Natural killer cell (primary cell): ENCODE measurements at regions not wholly inside any gene's neighbourhood (a gene's known extent, or its start where the extent isn't known, plus 50 kb on each side); places are given as distances from the start of the nearest gene placed in this dataset.

Experiments used
- ATAC-seq, 3 donors: fragments of 150-1000 bp in 2 of 3; fragments of 200-7000 bp in 1 of 3; cut with Tn5 transposase; 1 replicate in 1 of 3; 2 replicates in 2 of 3; pipeline ENCODE4 v1.10.0; 2021; ENCODE audit warnings: mild to moderate bottlenecking in 2 of 3, moderate library complexity in 2 of 3
- DNase-seq, 2 donors: peaks; one replicate each; pipeline versions ENCODE4 v3.0.0 to v3.0.0-alpha.2; 2013 to 2021; ENCODE audit warnings: mixed read lengths in 1 of 2
- H3K27ac ChIP-seq: one replicate; pipeline ENCODE4 v1.5.1; 2013; ENCODE audit warnings: mild to moderate bottlenecking, low read length
- H3K27me3 ChIP-seq: one replicate; pipeline ENCODE4 v1.6.1; 2013; ENCODE audit warnings: low read length; ENCODE audit not compliant: control insufficient read depth, insufficient read depth
- H3K36me3 ChIP-seq: one replicate; pipeline ENCODE4 v1.6.1; 2013; ENCODE audit warnings: low read length; ENCODE audit not compliant: control insufficient read depth, insufficient read depth
- H3K4me1 ChIP-seq: one replicate; pipeline ENCODE4 v1.6.1; 2013; ENCODE audit warnings: low read length; ENCODE audit not compliant: control insufficient read depth, insufficient read depth
- H3K4me3 ChIP-seq: one replicate; pipeline ENCODE4 v1.5.1; 2013; ENCODE audit warnings: low read length
- H3K9me3 ChIP-seq: one replicate; pipeline ENCODE4 v1.6.1; 2013; ENCODE audit warnings: low read length; ENCODE audit not compliant: control insufficient read depth, insufficient read depth
- H3K27ac Mint-ChIP-seq, 2 donors: one replicate each; pipeline ENCODE4 v1.8.0; 2022; ENCODE audit warnings: mild to moderate bottlenecking in 2 of 2, mixed read lengths in 2 of 2, moderate library complexity in 1 of 2
- H3K27me3 Mint-ChIP-seq, 2 donors: one replicate each; pipeline ENCODE4 v1.8.0; 2022; ENCODE audit warnings: low read depth in 2 of 2, mixed read lengths in 2 of 2
- H3K36me3 Mint-ChIP-seq: one replicate; pipeline ENCODE4 v1.8.0; 2022; ENCODE audit warnings: mixed read lengths
- H3K4me1 Mint-ChIP-seq, 2 donors: one replicate each; pipeline ENCODE4 v1.8.0; 2022; ENCODE audit warnings: mixed read lengths in 2 of 2
- H3K4me3 Mint-ChIP-seq: one replicate; pipeline ENCODE4 v1.8.0; 2022; ENCODE audit warnings: mild to moderate bottlenecking, moderate library complexity, mixed read lengths
- H3K9me3 Mint-ChIP-seq, 2 donors: one replicate each; pipeline ENCODE4 v1.8.0; 2022; ENCODE audit warnings: mixed read lengths in 2 of 2
- CTCF ChIP-seq: fragments of 200-600 bp; IDR thresholded peaks from one replicate; pipeline ENCODE4 v1.8.0; 2022; ENCODE audit warnings: antibody characterized with exemption
- WGBS: methylation state at CpG from one replicate; pipeline ENCODE4 v1.1.7; 2013; ENCODE audit warnings: missing lambda C conversion rate; ENCODE audit not compliant: insufficient coverage; 5-methylcytosine and 5-hydroxymethylcytosine counted together
- intact Hi-C: fragments of 100-400 bp; cut with micrococcal nuclease; formaldehyde crosslinking; loops from one replicate; pipeline ENCODE4 v1.14.2; 2022

GRCh38 chr1:104868794-104869193, 1119.1 kb downstream of the AMY1C start:
- no peaks in the 10 kb centered on the region for H3K4me1 ChIP-seq
- Mint-ChIP-seq H3K27me3 (no peaks in the 10 kb centered on the region), H3K36me3 (peaks cover 14% of the 10 kb centered on the region), H3K4me1 (no peaks in the 10 kb centered on the region), H3K4me3 (no peak overlapping the region), H3K27ac (no peak overlapping the region), H3K9me3 (peaks cover 9 to 19% of the 10 kb centered on the region in 2 donors)
- DNase-seq (no peak), ATAC-seq (no peak)
- no peaks in the 10 kb centered on the region for H3K36me3 ChIP-seq
- intact Hi-C loops: no loop called here
- 84% methylated on average over 3 of the region's 4 CpGs for WGBS
- H3K9me3 ChIP-seq: no peaks in the 10 kb centered on the region
- H3K27ac ChIP-seq: no peak overlapping the region
- no peaks in the 10 kb centered on the region for H3K27me3 ChIP-seq
- H3K4me3 ChIP-seq: no peak overlapping the region
- no peak for TF ChIP-seq CTCF

GRCh38 chr1:104874044-104874443, 1124.3 kb downstream of the AMY1C start:
- Mint-ChIP-seq H3K4me3 (no peak overlapping the region), H3K27me3 (no peaks in the 10 kb centered on the region), H3K9me3 (peaks cover 6 to 18% of the 10 kb centered on the region in 2 donors), H3K27ac (no peak overlapping the region), H3K36me3 (no peaks in the 10 kb centered on the region), H3K4me1 (no peaks in the 10 kb centered on the region)
- intact Hi-C loops: no loop called here
- no peak for TF ChIP-seq CTCF
- Histone ChIP-seq H3K4me3 (no peak overlapping the region), H3K27ac (no peak overlapping the region), H3K36me3 (no peaks in the 10 kb centered on the region), H3K27me3 (no peaks in the 10 kb centered on the region), H3K9me3 (peaks cover 3% of the 10 kb centered on the region), H3K4me1 (no peaks in the 10 kb centered on the region)
- ATAC-seq: no peak
- no peak for DNase-seq
- WGBS: 16% methylated on average over 4 of the region's 6 CpGs

GRCh38 chr1:104878203-104878909, 1128.7 kb downstream of the AMY1C start:
- H3K27me3 Mint-ChIP-seq: no peaks in the 10 kb centered on the region

More at GRCh38 chr1:104878203-104878909, 1128.7 kb downstream of the AMY1C start:
- H3K4me3 ChIP-seq: no peak overlapping the region
- Mint-ChIP-seq H3K27ac (no peak overlapping the region), H3K4me1 (no peaks in the 10 kb centered on the region), H3K36me3 (no peaks in the 10 kb centered on the region), H3K9me3 (peaks cover 6% of the 10 kb centered on the region in 2 donors), H3K4me3 (no peak overlapping the region)
- peaks cover 3% of the 10 kb centered on the region for H3K9me3 ChIP-seq
- intact Hi-C loops: no loop called here
- TF ChIP-seq CTCF: no peak
- no peak overlapping the region for H3K27ac ChIP-seq
- H3K4me1 ChIP-seq: no peaks in the 10 kb centered on the region
- H3K27me3 ChIP-seq: no peaks in the 10 kb centered on the region
- no peak for ATAC-seq
- no peak for DNase-seq
- 84% methylated on average over 5 of the region's 5 CpGs for WGBS
- no peaks in the 10 kb centered on the region for H3K36me3 ChIP-seq
